Small intestine (tissue), 7 donors: ENCODE measurements at regions not wholly inside any gene's neighbourhood (a gene's known extent, or its start where the extent isn't known, plus 50 kb on each side); places are given as distances from the start of the nearest gene placed in this dataset.

Source experiments
- DNase-seq, 2 donors: peaks; one replicate each; pipeline versions ENCODE4 v3.0.0 to v3.0.0-alpha.2; 2013
- FAIRE-seq: peaks from 2 replicates; lab custom pipeline; 2012; peaks lifted over from hg19 to GRCh38; lab: Jason Lieb, UNC
- H3K27ac ChIP-seq, 3 donors: one replicate each; pipeline ENCODE4 v1.5.1; 2013; ENCODE audit warnings: low read length in 2 of 3, mild to moderate bottlenecking in 2 of 3, control low read depth in 1 of 3, inconsistent platforms in 1 of 3, low read depth in 1 of 3, moderate library complexity in 1 of 3
- H3K27me3 ChIP-seq, 3 donors: one replicate each; pipeline ENCODE4 v1.6.1; 2013; ENCODE audit warnings: low read length in 3 of 3, inconsistent platforms in 1 of 3; ENCODE audit not compliant: control insufficient read depth in 3 of 3, insufficient read depth in 3 of 3
- H3K36me3 ChIP-seq, 3 donors: one replicate each; pipeline ENCODE4 v1.6.1; 2013; ENCODE audit warnings: low read length in 3 of 3, inconsistent platforms in 1 of 3, low read depth in 1 of 3, mild to moderate bottlenecking in 1 of 3, moderate library complexity in 1 of 3; ENCODE audit not compliant: control insufficient read depth in 3 of 3, insufficient read depth in 2 of 3
- H3K4me1 ChIP-seq, 3 donors: one replicate each; pipeline ENCODE4 v1.6.1; 2013; ENCODE audit warnings: low read length in 2 of 3, inconsistent platforms in 1 of 3, low read depth in 1 of 3, mild to moderate bottlenecking in 1 of 3, moderate library complexity in 1 of 3; ENCODE audit not compliant: control insufficient read depth in 3 of 3, insufficient read depth in 2 of 3
- H3K4me3 ChIP-seq, 3 donors: one replicate each; pipeline ENCODE4 v1.5.1; 2013; ENCODE audit warnings: low read length in 3 of 3, control low read depth in 1 of 3, inconsistent platforms in 1 of 3, low read depth in 1 of 3, mild to moderate bottlenecking in 1 of 3, moderate library complexity in 1 of 3
- H3K9me3 ChIP-seq, 2 donors: one replicate each; pipeline ENCODE4 v1.6.1; 2013; ENCODE audit warnings: low read depth in 1 of 2, low read length in 1 of 2; ENCODE audit not compliant: control insufficient read depth in 2 of 2, insufficient read depth in 1 of 2
- WGBS, 3 donors: extraction: QIAGEN DNeasy Blood & Tissue Kit; methylation state at CpG; one replicate each; pipeline ENCODE4 v1.1.7; 2013; 5-methylcytosine and 5-hydroxymethylcytosine counted together
- donor health status: healthy with polysubstance abuse.
- donor health status: control.
- donor health status: control.
- donor health status: Bipolar disorder and iron deficiency.
- donor health status: healthy.

- no peak for DNase-seq
- H3K9me3 ChIP-seq: no peaks in the 10 kb centered on the region
- no peak overlapping the region for H3K27ac ChIP-seq
- no peaks in the 10 kb centered on the region for H3K4me1 ChIP-seq
- no peak for FAIRE-seq
- no peaks in the 10 kb centered on the region for H3K27me3 ChIP-seq
- WGBS, 3 donors: 71 to 91% (median 73%) methylated on average over 3 of the region's 3 CpGs
- no peaks in the 10 kb centered on the region for H3K36me3 ChIP-seq
- no peak overlapping the region for H3K4me3 ChIP-seq
Measured at GRCh38 chr14:85154714-85155113, 375.2 kb upstream of the FLRT2 start.

GRCh38 chr14:85156319-85156718 is 373.6 kb upstream of the FLRT2 start:
- Histone ChIP-seq H3K27ac (no peak overlapping the region), H3K27me3 (no peaks in the 10 kb centered on the region), H3K4me1 (no peaks in the 10 kb centered on the region), H3K36me3 (no peaks in the 10 kb centered on the region), H3K4me3 (no peak overlapping the region), H3K9me3 (peaks cover 0 to 2% of the 10 kb centered on the region in 2 donors)
- FAIRE-seq: no peak
- DNase-seq: no peak

- H3K27ac ChIP-seq: no peak overlapping the region
- no peak overlapping the region for H3K4me3 ChIP-seq
- no peaks in the 10 kb centered on the region for H3K36me3 ChIP-seq
- no peaks in the 10 kb centered on the region for H3K4me1 ChIP-seq
- no peak for DNase-seq
- peaks cover 0 to 2% of the 10 kb centered on the region in 2 donors for H3K9me3 ChIP-seq
- no peak for FAIRE-seq
- H3K27me3 ChIP-seq: no peaks in the 10 kb centered on the region
Measured at GRCh38 chr14:85159726-85160125, 370.2 kb upstream of the FLRT2 start.

GRCh38 chr14:85165094-85165493 is 364.9 kb upstream of the FLRT2 start:
- Histone ChIP-seq H3K27ac (no peak overlapping the region), H3K9me3 (peaks cover 0 to 6% of the 10 kb centered on the region in 2 donors), H3K4me1 (no peaks in the 10 kb centered on the region), H3K36me3 (no peaks in the 10 kb centered on the region), H3K27me3 (no peaks in the 10 kb centered on the region), H3K4me3 (no peak overlapping the region)
- 38 to 61% (median 39%) methylated on average over 3 of the region's 3 CpGs for WGBS, 3 donors
- DNase-seq: peak in 1 of 2 donors; percentile 17
- FAIRE-seq: no peak

- Histone ChIP-seq H3K4me1 (no peaks in the 10 kb centered on the region), H3K27ac (no peak overlapping the region), H3K36me3 (no peaks in the 10 kb centered on the region), H3K4me3 (no peak overlapping the region), H3K9me3 (peaks cover 0 to 3% of the 10 kb centered on the region in 2 donors), H3K27me3 (no peaks in the 10 kb centered on the region)
- FAIRE-seq (no peak), DNase-seq (no peak)
Measured at GRCh38 chr14:85169381-85169780, 360.6 kb upstream of the FLRT2 start.

- Histone ChIP-seq H3K27me3 (no peaks in the 10 kb centered on the region), H3K4me3 (no peak overlapping the region), H3K36me3 (no peaks in the 10 kb centered on the region), H3K27ac (no peak overlapping the region), H3K4me1 (no peaks in the 10 kb centered on the region), H3K9me3 (no peaks in the 10 kb centered on the region)
- FAIRE-seq (no peak), DNase-seq (no peak)
- 84 to 87% (median 84%) methylated on average over 2 of the region's 2 CpGs for WGBS, 3 donors
Measured at GRCh38 chr14:85172290-85172689, 357.7 kb upstream of the FLRT2 start.

GRCh38 chr14:85172889-85173477 is 357.0 kb upstream of the FLRT2 start:
- H3K36me3 ChIP-seq: no peaks in the 10 kb centered on the region
- H3K4me1 ChIP-seq: no peaks in the 10 kb centered on the region
- no peak for DNase-seq
- WGBS, 3 donors: 37 to 45% (median 40%) methylated on average over 1 of the region's 1 CpG
- H3K27me3 ChIP-seq: no peaks in the 10 kb centered on the region
- H3K9me3 ChIP-seq: no peaks in the 10 kb centered on the region
- no peak for FAIRE-seq
- no peak overlapping the region for H3K27ac ChIP-seq
- no peak overlapping the region for H3K4me3 ChIP-seq

GRCh38 chr14:85175556-85175955 is 354.4 kb upstream of the FLRT2 start:
- Histone ChIP-seq H3K9me3 (peaks cover 0 to 6% of the 10 kb centered on the region in 2 donors), H3K36me3 (no peaks in the 10 kb centered on the region), H3K27me3 (no peaks in the 10 kb centered on the region), H3K4me3 (no peak overlapping the region), H3K4me1 (no peaks in the 10 kb centered on the region), H3K27ac (no peak overlapping the region)
- DNase-seq (no peak), FAIRE-seq (no peak)
- WGBS, 3 donors: 90 to 91% (median 90%) methylated on average over 1 of the region's 1 CpG

GRCh38 chr14:85178864-85179263 is 351.1 kb upstream of the FLRT2 start:
- H3K27ac ChIP-seq: no peak overlapping the region
- no peaks in the 10 kb centered on the region for H3K27me3 ChIP-seq
- H3K36me3 ChIP-seq: no peaks in the 10 kb centered on the region
- 63 to 76% (median 68%) methylated on average over 2 of the region's 2 CpGs for WGBS, 3 donors
- H3K9me3 ChIP-seq: peaks cover 0 to 8% of the 10 kb centered on the region in 2 donors
- no peak for FAIRE-seq
- no peak for DNase-seq
- H3K4me1 ChIP-seq: no peaks in the 10 kb centered on the region
- H3K4me3 ChIP-seq: no peak overlapping the region
